H1 (cell line): ENCODE measurements at regions not wholly inside any gene's neighbourhood (a gene's known extent, or its start where the extent isn't known, plus 50 kb on each side); places are given as distances from the start of the nearest gene placed in this dataset.

ENCODE experiments used
- BACH1 ChIP-seq: IDR thresholded peaks from 2 replicates; pipeline ENCODE4 v1.6.1; 2012; ENCODE audit warnings: low read length, improper control_type of control experiment
- BRCA1 ChIP-seq: IDR thresholded peaks from 2 replicates; pipeline ENCODE4 v1.6.1; 2012; ENCODE audit warnings: low read depth, low read length, improper control_type of control experiment
- EGR1 ChIP-seq: IDR thresholded peaks from 2 replicates; pipeline ENCODE4 v1.6.1; 2011; ENCODE audit warnings: low read depth, low read length, borderline replicate concordance
- EZH2 ChIP-seq: fragments of 200-600 bp; sonication (generic); IDR thresholded peaks from 2 replicates; pipeline ENCODE4 v1.7.1; 2012; ENCODE audit warnings: low read depth, mild to moderate bottlenecking, moderate library complexity, low read length, inconsistent platforms; ENCODE audit not compliant: severe bottlenecking
- HDAC2 ChIP-seq, 2 experiments: fragments of 300-600 bp in 1 of 2; sonication (generic) in 1 of 2; IDR thresholded peaks; 2 replicates each; pipeline ENCODE4 v1.6.1; 2011 to 2012; ENCODE audit warnings: low read depth in 2 of 2, low read length in 2 of 2, mild to moderate bottlenecking in 2 of 2, moderate library complexity in 2 of 2, borderline replicate concordance in 1 of 2, inconsistent platforms in 1 of 2
- POLR2A ChIP-seq, 2 experiments: IDR thresholded peaks; 1 replicate in 1 of 2; 2 replicates in 1 of 2; pipeline ENCODE4 v1.6.1; 2011; ENCODE audit warnings: low read depth in 2 of 2, low read length in 2 of 2, mild to moderate bottlenecking in 2 of 2; ENCODE audit errors: control extremely low read depth in 1 of 2
- SIN3A ChIP-seq, 2 experiments: IDR thresholded peaks in 1 of 2; conservative IDR thresholded peaks in 1 of 2; 2 replicates each; pipeline ENCODE4 v1.6.1; 2011 to 2012; ENCODE audit warnings: low read length in 2 of 2, improper control_type of control experiment in 1 of 2, low read depth in 1 of 2, mild to moderate bottlenecking in 1 of 2
- SIX5 ChIP-seq: IDR thresholded peaks from 2 replicates; pipeline ENCODE4 v1.6.1; 2011; ENCODE audit warnings: mild to moderate bottlenecking, low read depth, low read length
- SP1 ChIP-seq: IDR thresholded peaks from 2 replicates; pipeline ENCODE4 v1.6.1; 2011; ENCODE audit warnings: low read depth, low read length
- SP2 ChIP-seq: IDR thresholded peaks from 2 replicates; pipeline ENCODE4 v1.6.1; 2012; ENCODE audit warnings: mild to moderate bottlenecking, low read length, inconsistent platforms
- TAF1 ChIP-seq: IDR thresholded peaks from 2 replicates; pipeline ENCODE4 v1.6.1; 2011; ENCODE audit warnings: mild to moderate bottlenecking, low read depth, low read length
- ZNF274 ChIP-seq: IDR thresholded peaks from 2 replicates; pipeline ENCODE4 v1.7.0; 2012; ENCODE audit warnings: low read length, borderline replicate concordance; ENCODE audit errors: extremely low read depth
- TF ChIP-seq, protein P1 (sequence below), 3 experiments: IDR thresholded peaks; 1 replicate in 2 of 3; 2 replicates in 1 of 3; pipeline versions ENCODE4 v1.5.1 to v1.6.1; 2011; ENCODE audit warnings: low read length in 3 of 3, mild to moderate bottlenecking in 3 of 3, inconsistent platforms in 2 of 3, low read depth in 1 of 3, moderate library complexity in 1 of 3; ENCODE audit not compliant: insufficient read depth in 1 of 3; ENCODE audit errors: control extremely low read depth in 1 of 3
- TF ChIP-seq, protein P2 (sequence below): IDR thresholded peaks from 2 replicates; pipeline ENCODE4 v1.6.1; 2011; ENCODE audit warnings: low read length, improper control_type of control experiment

DNA sequence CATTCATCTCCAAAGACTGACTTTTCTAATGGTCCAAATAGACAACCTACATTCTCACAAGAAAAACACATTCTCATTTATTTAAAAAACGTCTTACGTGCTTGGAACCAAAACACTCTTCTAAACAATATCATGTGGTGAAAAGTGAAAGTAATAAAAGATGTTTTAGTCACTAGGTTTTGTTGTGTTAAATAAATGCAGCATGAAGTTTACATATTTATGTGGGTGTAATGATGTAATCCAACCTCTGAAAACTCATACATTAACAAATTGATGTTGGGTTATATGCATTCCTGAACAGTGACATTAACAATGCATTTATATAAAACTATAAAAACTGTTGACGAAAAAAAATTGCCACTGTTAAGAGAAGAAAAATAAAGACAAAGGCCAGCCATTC lies 55.1 kb upstream of the ACVR2A start:
- TF ChIP-seq, protein P1, sequence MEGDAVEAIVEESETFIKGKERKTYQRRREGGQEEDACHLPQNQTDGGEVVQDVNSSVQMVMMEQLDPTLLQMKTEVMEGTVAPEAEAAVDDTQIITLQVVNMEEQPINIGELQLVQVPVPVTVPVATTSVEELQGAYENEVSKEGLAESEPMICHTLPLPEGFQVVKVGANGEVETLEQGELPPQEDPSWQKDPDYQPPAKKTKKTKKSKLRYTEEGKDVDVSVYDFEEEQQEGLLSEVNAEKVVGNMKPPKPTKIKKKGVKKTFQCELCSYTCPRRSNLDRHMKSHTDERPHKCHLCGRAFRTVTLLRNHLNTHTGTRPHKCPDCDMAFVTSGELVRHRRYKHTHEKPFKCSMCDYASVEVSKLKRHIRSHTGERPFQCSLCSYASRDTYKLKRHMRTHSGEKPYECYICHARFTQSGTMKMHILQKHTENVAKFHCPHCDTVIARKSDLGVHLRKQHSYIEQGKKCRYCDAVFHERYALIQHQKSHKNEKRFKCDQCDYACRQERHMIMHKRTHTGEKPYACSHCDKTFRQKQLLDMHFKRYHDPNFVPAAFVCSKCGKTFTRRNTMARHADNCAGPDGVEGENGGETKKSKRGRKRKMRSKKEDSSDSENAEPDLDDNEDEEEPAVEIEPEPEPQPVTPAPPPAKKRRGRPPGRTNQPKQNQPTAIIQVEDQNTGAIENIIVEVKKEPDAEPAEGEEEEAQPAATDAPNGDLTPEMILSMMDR (IDR thresholded peaks at IDR 0.05; ENCODE audit: control extremely low read depth in 1 of 3, insufficient read depth in 1 of 3, low read depth in 1 of 3, low read length in 3 of 3), result no peak
- TF ChIP-seq POLR2A (IDR thresholded peaks at IDR 0.05; ENCODE audit: control extremely low read depth in 1 of 2, low read depth in 2 of 2, low read length in 2 of 2), result no peak
- TF ChIP-seq EZH2, result no peak
- TF ChIP-seq TAF1, result no peak
- TF ChIP-seq BACH1, result no peak
- no peak for TF ChIP-seq SP2
- no peak for TF ChIP-seq SIN3A (conservative IDR thresholded peaks at IDR 0.05 in 1 of 2, IDR thresholded peaks at IDR 0.05 in 1 of 2; ENCODE audit: low read depth in 1 of 2, low read length in 2 of 2)
- TF ChIP-seq EGR1, result no peak
- TF ChIP-seq, protein P2, sequence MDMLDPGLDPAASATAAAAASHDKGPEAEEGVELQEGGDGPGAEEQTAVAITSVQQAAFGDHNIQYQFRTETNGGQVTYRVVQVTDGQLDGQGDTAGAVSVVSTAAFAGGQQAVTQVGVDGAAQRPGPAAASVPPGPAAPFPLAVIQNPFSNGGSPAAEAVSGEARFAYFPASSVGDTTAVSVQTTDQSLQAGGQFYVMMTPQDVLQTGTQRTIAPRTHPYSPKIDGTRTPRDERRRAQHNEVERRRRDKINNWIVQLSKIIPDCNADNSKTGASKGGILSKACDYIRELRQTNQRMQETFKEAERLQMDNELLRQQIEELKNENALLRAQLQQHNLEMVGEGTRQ, result no peak
- TF ChIP-seq HDAC2 (IDR thresholded peaks at IDR 0.05; ENCODE audit: borderline replicate concordance in 1 of 2, low read depth in 2 of 2, low read length in 2 of 2), result no peak
- no peak for TF ChIP-seq BRCA1
- no peak for TF ChIP-seq SP1
- TF ChIP-seq ZNF274, result no peak
- no peak for TF ChIP-seq SIX5
